HG02610 (cell line): ENCODE measurements at regions not wholly inside any gene's neighbourhood (a gene's known extent, or its start where the extent isn't known, plus 50 kb on each side); places are given as distances from the start of the nearest gene placed in this dataset.
"Not testable (repeated sequence)": the region's sequence is repeated elsewhere in the genome, so short reads cannot be mapped to it uniquely, and the experiment has no call there.

Source experiments
- ATAC-seq: cut with Tn5 transposase; IDR thresholded peaks from one replicate; pipeline ENCODE4 v1.9.1; 2021; ENCODE audit warnings: mild to moderate bottlenecking, moderate library complexity; ENCODE audit not compliant: unreplicated experiment

DNA sequence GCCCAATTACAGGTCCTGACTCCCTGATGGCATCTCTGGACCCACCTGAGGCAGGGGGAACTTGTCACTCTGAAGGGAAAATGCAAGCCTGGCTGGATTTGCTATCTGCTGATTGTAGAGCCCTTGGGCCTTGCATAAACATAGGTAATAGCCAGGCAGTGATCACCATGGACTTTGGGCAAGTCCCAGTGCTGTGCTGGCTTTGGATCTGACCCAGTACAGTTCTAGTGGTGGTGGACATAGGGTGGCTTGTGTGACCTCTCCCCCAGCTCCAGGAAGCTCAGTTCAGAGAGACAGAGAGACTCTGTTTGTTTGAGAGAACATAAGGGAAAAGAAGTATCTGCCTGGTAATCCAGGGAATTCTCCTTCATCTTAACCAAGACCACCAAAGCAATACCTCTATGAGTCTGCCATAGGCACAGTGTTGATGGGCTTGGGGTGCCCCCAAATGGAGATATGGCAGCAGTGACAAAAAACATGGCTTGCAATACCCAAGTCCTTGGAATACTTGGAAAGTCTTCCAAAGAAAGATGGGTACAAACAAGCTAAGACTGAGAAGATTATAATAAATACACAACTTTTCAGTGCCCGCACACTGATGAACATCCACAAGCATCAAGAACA, 348.5 kb downstream of the PYDC2 start:
- no peak for ATAC-seq

DNA sequence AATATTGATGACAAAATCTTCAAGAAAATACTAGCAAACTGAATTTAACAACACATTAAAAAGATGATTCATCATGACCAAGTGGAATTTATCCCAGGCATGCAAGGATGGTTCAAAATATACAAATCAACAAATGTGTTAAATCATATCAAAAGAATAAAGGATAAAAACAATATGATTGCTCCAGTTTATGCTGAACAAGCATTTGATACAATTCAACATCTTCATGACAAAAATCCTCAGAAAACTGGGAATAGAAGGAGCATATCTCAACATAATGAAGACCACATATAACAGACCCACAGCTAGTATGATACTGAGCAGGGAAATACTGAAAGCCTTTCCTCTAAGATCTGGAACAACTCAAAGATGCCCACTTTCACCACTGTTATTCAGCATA, 352.3 kb downstream of the PYDC2 start:
- no peak for ATAC-seq

DNA sequence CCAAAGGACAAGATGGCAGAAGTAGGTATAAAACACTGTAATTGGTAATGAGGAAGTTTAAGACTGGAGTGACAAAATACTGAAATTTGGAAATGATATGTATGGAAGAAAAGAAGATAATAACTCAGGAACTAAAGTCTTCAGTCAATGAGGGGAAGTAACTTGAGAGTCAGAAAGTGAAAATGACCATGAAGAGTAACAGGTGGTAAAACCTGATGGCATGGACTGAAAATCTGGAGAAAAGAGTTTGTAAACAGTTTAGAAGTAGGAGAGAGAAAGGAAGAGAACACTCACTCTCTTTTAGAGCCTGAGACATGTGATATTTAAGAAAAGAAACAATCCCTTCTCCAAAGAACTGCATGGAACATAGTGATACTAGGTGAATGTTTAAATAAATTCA, 387.9 kb downstream of the PYDC2 start:
- no peak for ATAC-seq

DNA sequence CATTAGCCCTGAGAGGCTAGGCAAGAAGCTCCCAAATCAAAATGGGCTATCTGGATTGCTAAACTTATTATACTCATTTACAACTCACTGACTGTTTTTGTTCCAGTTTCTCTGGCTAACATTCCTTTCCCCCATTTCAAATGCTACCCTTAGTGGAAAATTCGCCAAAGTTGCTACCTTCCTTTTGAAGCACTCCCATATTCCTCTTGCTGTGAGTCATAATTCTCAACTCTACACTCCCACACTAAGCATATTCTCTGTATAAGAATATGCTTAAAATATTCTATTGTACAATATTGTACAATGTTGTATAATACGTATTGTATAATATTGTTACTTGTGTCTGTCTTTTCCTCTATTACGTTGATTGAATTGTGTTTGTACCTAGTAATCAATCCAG, 398.6 kb downstream of the PYDC2 start:
- no peak for ATAC-seq

DNA sequence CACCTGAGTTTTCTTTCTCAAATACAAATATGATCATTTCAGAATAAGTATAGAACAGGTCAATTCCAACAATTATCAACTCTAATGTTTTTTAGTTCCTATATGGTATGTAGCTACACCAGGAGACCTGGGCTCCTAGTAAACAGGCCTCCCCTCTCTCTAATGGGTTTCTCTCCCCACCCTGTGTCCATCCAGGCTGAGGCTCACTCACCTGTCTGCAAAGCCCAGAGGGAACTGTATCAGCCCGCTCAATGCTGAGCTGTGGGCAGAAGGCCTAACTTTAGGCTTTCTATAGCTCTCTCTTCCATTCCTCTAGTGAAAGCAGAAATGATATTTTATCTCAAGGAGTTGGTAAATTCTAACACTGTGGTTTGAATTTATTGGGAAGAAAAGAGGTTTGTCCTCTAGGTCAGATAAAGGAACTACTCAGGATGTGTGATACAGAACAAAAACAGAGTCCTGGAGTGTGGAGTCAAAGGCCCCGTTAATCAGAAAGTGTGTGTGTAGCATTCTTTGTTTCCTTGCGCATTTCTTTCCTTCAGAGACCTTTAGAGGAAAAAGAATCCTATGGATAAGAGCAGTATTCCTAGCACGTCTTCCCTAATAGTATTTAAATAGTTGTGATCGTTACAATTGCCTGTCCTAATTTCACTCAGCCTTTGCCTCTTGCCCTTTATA, 408.9 kb downstream of the PYDC2 start:
- no peak for ATAC-seq

DNA sequence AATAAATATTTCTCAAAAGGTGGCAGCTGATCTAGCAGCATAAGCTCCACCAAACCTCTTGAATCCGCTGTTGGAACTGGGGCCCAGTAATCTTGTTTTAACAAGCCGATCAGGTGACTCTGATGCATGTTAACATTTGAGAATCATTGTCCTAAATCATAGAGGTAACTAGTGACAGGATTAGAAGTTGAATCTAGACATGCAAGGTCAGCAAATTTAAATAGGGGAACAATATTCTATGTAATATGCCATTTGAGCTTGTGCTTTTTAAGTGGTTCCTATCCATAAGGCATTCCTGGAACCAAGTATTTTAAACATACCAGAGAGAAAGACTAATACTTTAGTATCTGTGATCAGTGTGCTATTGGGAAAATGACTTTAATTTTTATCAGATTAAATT, 412.8 kb downstream of the PYDC2 start:
- ATAC-seq = no peak

DNA sequence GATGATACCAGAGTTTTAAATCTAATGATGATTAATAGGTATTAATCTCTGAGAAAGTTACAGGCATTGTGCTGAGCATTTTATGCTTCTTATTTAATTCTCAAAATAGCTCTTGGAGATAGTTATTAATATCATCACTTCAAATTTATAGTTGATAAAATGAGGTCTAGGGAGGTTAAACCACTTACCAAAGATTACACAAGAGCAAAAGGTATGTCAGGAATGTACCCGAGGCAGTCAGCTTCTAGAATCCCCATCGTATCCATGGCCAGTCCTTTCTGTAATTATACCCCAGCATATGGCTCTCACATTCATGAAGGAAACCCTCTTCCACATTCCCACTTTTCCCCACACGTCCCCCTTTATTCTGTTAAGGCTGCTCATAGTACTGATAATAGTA, 421.3 kb downstream of the PYDC2 start:
- no peak for ATAC-seq

DNA sequence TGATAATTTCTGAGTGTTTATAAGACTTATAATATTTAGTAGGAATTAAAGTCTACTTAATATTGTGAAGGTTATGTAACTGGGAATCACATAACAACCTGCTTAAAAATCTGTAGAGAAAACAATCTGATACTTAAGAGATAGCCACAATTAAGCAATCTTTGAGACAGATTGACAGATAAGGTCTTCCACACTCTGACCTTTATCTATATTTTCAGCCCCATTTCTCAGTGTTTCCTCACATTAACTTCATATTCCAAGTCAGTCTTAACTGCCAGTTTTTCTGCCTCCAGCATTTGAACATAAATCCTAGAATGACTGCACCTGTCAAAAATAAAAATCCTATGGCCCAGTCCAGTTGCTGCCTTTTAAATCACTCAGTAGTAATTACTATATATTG, 423.2 kb downstream of the PYDC2 start:
- no peak for ATAC-seq

DNA sequence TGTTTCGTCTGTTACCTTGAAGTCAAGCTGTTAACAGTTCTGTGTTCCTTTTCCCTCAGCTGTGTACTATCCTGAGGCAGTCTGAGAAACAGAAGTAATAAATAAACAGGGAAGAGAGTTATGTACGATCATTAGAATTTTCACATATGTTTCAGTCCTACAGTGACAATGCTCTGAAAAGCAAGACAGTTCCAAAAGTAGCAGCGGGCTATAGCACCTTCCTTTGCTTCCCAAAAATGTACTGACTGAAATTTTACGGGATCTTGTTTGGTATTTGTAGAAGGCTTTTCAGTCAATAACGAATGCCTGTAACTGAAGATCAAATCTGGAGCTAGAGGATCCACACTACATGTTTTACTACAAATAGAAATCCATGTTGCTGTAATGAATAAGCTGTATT, 428.1 kb downstream of the PYDC2 start:
- ATAC-seq = no peak

DNA sequence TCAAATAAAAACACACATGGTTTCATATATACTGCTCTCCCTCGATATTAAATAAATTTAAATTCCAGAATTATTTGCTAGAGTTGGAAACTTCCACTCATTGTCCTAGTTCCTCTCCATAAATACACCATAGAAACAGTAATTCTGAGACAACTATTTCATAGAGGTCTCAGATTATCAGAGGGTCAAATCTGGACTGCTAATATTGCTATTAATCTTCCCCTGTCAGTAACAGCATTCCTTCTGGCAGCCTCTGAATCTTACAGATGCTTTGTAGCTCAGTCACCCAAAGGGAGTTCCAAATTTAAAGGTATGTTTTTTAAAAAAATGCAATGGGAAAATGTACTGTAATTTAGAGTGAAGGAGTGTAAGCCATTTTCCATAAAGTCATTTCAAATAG, 428.8 kb downstream of the PYDC2 start:
- no peak for ATAC-seq

DNA sequence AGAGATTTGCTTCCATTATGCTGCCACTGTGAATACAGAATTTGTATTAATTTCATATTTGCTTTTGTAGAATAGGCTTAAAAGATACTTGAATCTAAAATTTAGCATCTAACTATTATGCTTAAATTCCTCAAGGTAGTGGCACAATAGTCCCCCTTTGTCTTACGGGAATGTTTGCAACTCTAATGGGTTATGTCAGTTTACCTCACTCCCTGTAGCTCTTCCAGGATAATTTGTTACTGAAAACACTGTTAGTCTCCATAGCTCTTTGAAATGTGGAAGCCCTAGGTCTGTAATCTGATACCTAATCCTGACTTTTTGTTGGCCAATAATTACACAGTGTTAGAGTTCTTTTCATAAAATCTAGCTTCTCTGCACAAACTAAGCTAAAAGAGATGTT, 433.4 kb downstream of the PYDC2 start:
- ATAC-seq = no peak

DNA sequence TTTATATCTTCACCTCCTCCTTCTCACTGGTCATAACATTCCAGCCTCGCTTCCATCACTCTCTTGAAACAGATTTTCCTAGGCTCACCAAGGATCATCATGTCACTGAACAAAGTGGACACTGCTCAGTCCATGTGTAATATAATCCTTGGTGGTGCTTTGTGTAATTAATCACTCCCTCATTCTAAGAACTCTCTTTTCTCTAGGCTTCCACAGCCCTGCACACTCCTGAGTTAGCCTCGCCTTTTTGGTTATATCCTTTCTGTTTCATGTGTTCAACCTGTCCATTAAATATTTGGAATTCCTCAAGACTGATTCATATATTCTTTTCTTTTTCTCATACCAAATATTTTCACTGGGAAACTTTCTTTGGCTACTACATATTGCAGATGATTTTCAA, 440.8 kb downstream of the PYDC2 start:
- no peak for ATAC-seq

DNA sequence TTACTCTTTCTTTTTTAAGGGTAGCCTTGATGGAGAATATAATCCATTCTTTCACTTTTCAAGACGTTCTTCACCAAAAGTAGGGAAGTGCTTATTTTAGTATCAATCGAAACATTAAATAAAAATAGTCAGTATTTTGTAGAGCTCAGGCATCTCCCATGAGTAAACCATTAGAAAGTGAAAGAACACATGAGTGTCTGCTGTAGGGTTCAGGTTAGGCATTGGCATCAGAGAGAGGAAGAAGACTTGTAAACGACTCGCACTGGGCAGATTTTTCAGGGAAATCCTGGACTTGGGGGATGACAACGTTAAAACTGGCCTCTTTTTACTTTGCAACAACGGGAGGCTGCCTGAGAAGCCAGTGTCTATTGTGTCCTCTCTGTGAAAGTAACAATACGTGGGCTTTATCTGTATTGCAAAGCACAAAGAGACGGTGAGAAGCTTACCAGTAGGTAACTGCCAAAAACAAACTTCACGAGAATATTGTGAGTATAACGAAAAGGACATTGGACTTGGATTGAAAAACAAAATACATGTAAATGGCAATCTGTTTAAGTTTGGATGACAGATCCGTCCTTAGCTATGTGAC, 451.7 kb downstream of the PYDC2 start:
- no peak for ATAC-seq

DNA sequence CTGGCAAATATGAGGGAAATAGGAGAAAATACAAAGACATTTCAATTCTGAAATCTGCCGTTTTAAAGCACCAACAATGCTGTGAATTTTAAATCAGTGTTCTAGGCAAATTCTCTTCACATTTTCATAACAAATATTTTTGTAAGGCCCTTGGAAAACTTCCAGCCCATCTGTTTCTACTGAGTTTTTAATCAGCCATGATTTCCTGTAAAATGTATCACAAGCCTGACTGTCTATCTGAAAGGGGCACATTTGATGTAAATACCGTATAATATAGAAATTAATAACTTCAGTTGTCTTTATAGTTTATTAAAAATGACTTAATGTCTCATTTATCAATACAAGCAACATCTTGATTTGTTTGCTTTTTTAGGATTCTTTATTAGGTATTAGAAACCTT, 454.7 kb downstream of the PYDC2 start:
- no peak for ATAC-seq

DNA sequence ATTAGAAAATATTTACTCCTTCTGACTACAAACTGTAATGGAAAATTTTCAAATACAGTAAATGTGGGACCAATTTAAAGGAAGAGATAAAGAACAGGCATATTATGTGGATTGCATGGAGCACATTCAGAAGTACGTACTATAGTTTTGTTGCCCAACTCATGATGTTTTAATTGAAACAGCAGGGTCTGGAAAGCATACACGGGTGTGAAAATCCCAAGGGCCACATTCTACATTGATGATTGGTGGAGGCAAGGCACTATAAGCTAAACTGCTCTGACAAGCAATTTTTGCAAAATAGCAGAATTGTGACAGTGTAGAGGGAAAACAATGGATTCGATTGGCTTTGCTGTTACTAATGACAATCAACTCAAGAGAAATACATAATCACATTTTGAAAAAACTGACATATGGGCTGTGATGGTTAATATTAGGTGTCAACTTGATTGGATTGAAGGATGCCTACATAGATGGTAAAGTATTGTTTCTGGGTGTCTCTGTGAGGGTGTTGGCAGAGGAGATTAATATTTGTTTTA, 458.6 kb downstream of the PYDC2 start:
- no peak for ATAC-seq

DNA sequence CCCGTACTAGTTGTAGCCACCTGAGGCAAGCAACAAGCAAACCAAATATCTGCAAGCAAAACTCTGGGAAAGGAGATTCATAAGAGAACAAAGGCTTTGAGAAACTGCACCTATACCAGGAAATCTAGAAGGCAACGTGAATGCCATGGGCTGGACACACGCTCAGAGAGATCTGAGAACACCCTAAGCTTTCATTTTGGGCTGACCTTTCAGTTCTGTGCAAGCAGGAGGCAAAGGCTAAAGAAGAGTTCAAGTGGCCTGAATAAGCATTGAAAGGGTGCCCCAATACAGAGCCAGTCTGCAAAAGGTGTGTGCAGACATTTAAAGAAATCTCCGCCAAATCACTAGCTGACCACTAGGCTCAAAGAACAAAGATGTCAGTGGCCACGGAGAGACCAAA, 461.6 kb downstream of the PYDC2 start:
- no peak for ATAC-seq

DNA sequence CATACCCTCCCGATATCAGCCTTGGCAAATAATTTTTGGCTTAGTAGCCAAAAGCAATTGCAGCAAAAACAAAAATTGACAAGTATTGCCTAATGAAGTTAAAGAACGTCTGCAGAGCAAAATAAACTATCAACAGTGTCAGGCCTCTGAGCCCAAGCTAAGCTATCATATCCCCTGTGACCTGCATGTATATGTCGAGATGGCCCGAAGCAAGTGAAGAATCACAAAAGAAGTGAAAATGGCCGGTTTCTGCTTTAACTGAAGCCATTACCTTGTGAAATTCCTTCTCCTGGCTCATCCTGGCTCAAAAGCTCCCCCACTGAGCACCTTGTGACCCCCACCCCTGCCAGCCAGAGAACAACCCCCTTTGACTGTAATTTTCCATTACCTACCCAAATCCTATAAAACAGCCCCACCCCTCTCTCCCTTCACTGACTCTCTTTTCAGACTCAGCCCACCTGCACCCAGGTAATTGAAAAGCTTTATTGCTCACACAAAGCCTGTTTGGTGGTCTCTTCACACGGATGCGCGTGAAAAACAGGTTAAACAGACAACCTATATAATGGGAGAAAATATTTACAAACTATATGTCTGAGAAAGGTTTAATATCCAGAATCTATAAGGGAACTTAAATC, 466.3 kb downstream of the PYDC2 start:
- not testable (repeated sequence) for ATAC-seq

DNA sequence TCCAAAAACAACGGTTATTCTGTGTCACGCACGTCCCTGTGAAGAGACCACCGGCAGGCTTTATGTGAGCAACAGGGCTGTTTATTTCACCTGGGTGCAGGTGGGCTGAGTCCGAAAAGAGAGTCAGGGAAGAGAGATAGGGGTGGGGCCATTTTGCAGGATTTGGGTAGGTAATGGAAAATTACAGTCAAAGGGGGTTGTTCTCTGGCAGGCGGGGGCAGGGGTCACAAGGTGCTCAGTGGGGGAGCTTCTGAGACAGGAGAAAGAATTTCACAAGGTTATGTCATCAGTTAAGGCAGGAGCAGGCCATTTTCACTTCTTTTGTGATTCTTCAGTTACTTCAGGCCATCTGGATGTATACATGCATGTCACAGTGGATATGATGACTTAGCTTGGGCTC, 467.0 kb downstream of the PYDC2 start:
- ATAC-seq = not testable (repeated sequence)

DNA sequence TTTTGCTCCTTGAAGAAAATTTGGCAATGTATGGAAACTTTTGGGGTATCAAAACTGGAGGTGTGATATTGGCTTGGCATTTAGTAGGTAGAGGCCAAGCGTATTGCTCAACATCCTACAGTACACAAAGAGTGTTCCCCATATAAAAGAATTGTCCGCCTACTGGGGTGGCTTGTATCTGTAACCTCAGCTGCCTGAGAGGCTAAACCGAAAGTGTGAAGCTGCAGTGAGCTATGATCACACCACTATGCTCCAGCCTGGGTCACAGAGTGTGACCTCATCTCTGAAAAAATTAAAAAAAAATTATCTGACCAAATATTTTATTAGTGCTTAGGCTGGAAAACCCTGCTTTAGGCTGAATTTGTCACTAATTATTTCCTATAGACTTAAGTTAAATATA, 483.9 kb downstream of the PYDC2 start:
- ATAC-seq = no peak

DNA sequence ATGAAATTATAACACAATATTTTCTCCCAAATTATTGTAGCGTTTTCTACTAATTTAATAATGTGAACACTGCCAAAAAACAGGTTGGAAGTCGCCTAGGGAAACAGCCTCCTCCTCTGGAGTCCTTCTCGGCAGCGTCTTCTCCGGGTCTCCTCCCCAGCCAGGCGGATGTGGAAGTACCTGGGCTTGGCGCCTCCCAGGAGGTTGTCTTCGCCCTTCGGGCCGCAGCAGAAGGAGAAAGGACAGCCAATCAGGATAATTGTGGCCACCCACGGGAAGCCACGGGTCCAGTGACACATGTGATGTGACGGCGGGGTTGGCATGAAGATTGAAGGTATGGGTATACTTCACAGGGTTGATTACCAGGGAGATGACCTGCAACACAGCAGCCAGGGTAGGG, 491.2 kb downstream of the PYDC2 start:
- no peak for ATAC-seq

DNA sequence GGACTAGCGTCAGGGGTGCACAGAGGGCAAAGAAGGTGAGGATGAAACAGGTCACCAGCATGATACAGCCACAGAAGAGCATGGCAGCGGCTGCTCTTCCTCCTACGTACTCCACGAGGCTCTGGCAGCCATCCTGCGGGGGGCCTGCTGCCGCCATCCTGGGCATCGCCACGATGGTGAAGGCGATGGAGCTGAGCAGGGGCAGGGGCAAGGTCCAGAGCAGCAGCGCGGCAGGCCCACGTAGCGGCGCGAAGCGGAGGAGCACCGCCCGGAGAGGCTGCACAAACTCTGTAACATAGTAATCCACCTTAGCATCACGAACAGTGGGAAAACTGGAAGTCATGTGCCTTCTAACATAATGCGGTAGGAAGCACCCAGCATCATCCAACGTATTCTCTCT, 491.6 kb downstream of the PYDC2 start:
- ATAC-seq = no peak
